ENCODE measurements at regions not wholly inside any gene's neighbourhood (a gene's known extent, or its start where the extent isn't known, plus 50 kb on each side); places are given as distances from the start of the nearest gene placed in this dataset.

- CTCF ChIA-PET = no interaction called here
- Histone ChIP-seq H3K4me1 (ENCODE audit: control insufficient read depth, insufficient read depth, low read length) (no peaks in the 10 kb centered on the region), H3K4me3 (ENCODE audit: low read depth, low read length) (no peak overlapping the region), H3K9me3 (ENCODE audit: control insufficient read depth, insufficient read depth, low read depth, low read length) (no peaks in the 10 kb centered on the region), H3K36me3 (ENCODE audit: control insufficient read depth in 2 of 2, insufficient read depth in 1 of 2, low read length in 2 of 2) (no peaks in the 10 kb centered on the region), H3K27ac (ENCODE audit: extremely low read depth, low read depth, low read length) (no peak overlapping the region)
- POLR2A ChIA-PET = no interaction called here
- no peak for TF ChIP-seq ZNF280C (tag by site-specific recombination; IDR thresholded peaks at IDR 0.05)
- no peak for TF ChIP-seq ELK4 (IDR thresholded peaks at IDR 0.05; ENCODE audit: borderline replicate concordance, low read depth, low read length)
- no peak for TF ChIP-seq KLF10 (tag by site-specific recombination; IDR thresholded peaks at IDR 0.05)
- no peak for TF ChIP-seq ZNF121 (tag by site-specific recombination; IDR thresholded peaks at IDR 0.05)
- no peak for TF ChIP-seq ZSCAN23 (tag by site-specific recombination; IDR thresholded peaks at IDR 0.05)
Measured at GRCh38 chr4:157795495-157795894, 377.3 kb downstream of the GASK1B start.

GRCh38 chr4:157792716-157793115 lies 380.1 kb downstream of the GASK1B start:
- H3K9me3 ChIP-seq (ENCODE audit: control insufficient read depth, insufficient read depth, low read depth, low read length) = no peaks in the 10 kb centered on the region
- H3K4me3 ChIP-seq (ENCODE audit: low read depth, low read length) = no peak overlapping the region
- POLR2A ChIA-PET = no interaction called here
- H3K4me1 ChIP-seq (ENCODE audit: control insufficient read depth, insufficient read depth, low read length) = no peaks in the 10 kb centered on the region
- H3K36me3 ChIP-seq (ENCODE audit: control insufficient read depth in 2 of 2, insufficient read depth in 1 of 2, low read length in 2 of 2) = no peaks in the 10 kb centered on the region
- CTCF ChIA-PET = no interaction called here
- no peak for TF ChIP-seq ZNF555 (tag by site-specific recombination; conservative IDR thresholded peaks at IDR 0.05)
- TF ChIP-seq ZNF311 (tag by site-specific recombination; IDR thresholded peaks at IDR 0.05; ENCODE audit: borderline replicate concordance) = no peak
- H3K27ac ChIP-seq (ENCODE audit: extremely low read depth, low read depth, low read length) = no peak overlapping the region

- ChIA-PET CTCF (no interaction called here), POLR2A (no interaction called here)
- Histone ChIP-seq H3K36me3 (ENCODE audit: control insufficient read depth in 2 of 2, insufficient read depth in 1 of 2, low read length in 2 of 2) (no peaks in the 10 kb centered on the region), H3K4me3 (ENCODE audit: low read depth, low read length) (no peak overlapping the region), H3K27ac (ENCODE audit: extremely low read depth, low read depth, low read length) (no peak overlapping the region), H3K4me1 (ENCODE audit: control insufficient read depth, insufficient read depth, low read length) (no peaks in the 10 kb centered on the region), H3K9me3 (ENCODE audit: control insufficient read depth, insufficient read depth, low read depth, low read length) (no peaks in the 10 kb centered on the region)
- TF ChIP-seq ZNF639 (tag by site-specific recombination; IDR thresholded peaks at IDR 0.05) = no peak
- TF ChIP-seq KLF16 (tag by site-specific recombination; IDR thresholded peaks at IDR 0.05) = no peak
- TF ChIP-seq ZNF366 (tag by site-specific recombination; conservative IDR thresholded peaks at IDR 0.05) = no peak
- TF ChIP-seq ZNF585B (tag by site-specific recombination; IDR thresholded peaks at IDR 0.05) = no peak
- TF ChIP-seq ZNF184 (tag by site-specific recombination; IDR thresholded peaks at IDR 0.05) = no peak
- no peak for TF ChIP-seq ZNF48 (tag by site-specific recombination; IDR thresholded peaks at IDR 0.05)
- no peak for TF ChIP-seq ZBTB10 (tag by site-specific recombination; IDR thresholded peaks at IDR 0.05)
- TF ChIP-seq ZNF621 (tag by site-specific recombination; IDR thresholded peaks at IDR 0.05) = no peak
- no peak for TF ChIP-seq ZNF155 (tag by site-specific recombination; IDR thresholded peaks at IDR 0.05)
- no peak for TF ChIP-seq ZEB2 (tag by site-specific recombination; IDR thresholded peaks at IDR 0.05)
Measured at GRCh38 chr4:157791236-157791635, 381.6 kb downstream of the GASK1B start.
